ENCODE measurements at regions not wholly inside any gene's neighbourhood (a gene's known extent, or its start where the extent isn't known, plus 50 kb on each side); places are given as distances from the start of the nearest gene placed in this dataset.
A peak's percentile ranks its signal among the peaks of the same experiment; 100 is the strongest.

GRCh38 chr6:137415127-137415833 lies 78.9 kb downstream of the OLIG3 start:
- peak; percentile 75 for TF ChIP-seq CTCF (IDR thresholded peaks at IDR 0.05)
- peaks cover 6% of the 10 kb centered on the region for H3K4me1 ChIP-seq
- peak overlapping the region; percentile 47 for H3K4me3 ChIP-seq
- DNase-seq, result peak; percentile 68
- intact Hi-C loops (cut with DNase I), result no loop called here
- no peaks in the 10 kb centered on the region for H3K9me3 ChIP-seq
- no peaks in the 10 kb centered on the region for H3K36me3 ChIP-seq
- no peaks in the 10 kb centered on the region for H3K27me3 ChIP-seq
- peak overlapping the region; percentile 69 for H3K27ac ChIP-seq
- ATAC-seq, result peak; percentile 96

- ATAC-seq (no peak), DNase-seq (no peak)
- H3K27me3 ChIP-seq, result no peaks in the 10 kb centered on the region
- H3K4me1 ChIP-seq, result peaks cover 6% of the 10 kb centered on the region
- peak overlapping the region; percentile 47 for H3K4me3 ChIP-seq
- no peaks in the 10 kb centered on the region for H3K36me3 ChIP-seq
- peak overlapping the region; percentile 69 for H3K27ac ChIP-seq
- H3K9me3 ChIP-seq, result no peaks in the 10 kb centered on the region
- no peak for TF ChIP-seq CTCF (IDR thresholded peaks at IDR 0.05)
- intact Hi-C loops (cut with DNase I), result no loop called here
Measured at GRCh38 chr6:137414599-137414998, 79.6 kb downstream of the OLIG3 start.

GRCh38 chr6:137413482-137413881 lies 80.7 kb downstream of the OLIG3 start:
- ATAC-seq (no peak), DNase-seq (no peak)
- Histone ChIP-seq H3K27me3 (no peaks in the 10 kb centered on the region), H3K27ac (no peak overlapping the region), H3K4me3 (no peak overlapping the region), H3K36me3 (no peaks in the 10 kb centered on the region), H3K9me3 (no peaks in the 10 kb centered on the region), H3K4me1 (peaks cover 6% of the 10 kb centered on the region)
- no peak for TF ChIP-seq CTCF (IDR thresholded peaks at IDR 0.05)
- intact Hi-C loops (cut with DNase I), result no loop called here

- H3K36me3 ChIP-seq, result no peaks in the 10 kb centered on the region
- no peak overlapping the region for H3K27ac ChIP-seq
- DNase-seq, result no peak
- intact Hi-C loops (cut with DNase I), result no loop called here
- H3K9me3 ChIP-seq, result no peaks in the 10 kb centered on the region
- no peak for TF ChIP-seq CTCF (IDR thresholded peaks at IDR 0.05)
- ATAC-seq, result no peak
- H3K27me3 ChIP-seq, result no peaks in the 10 kb centered on the region
- H3K4me3 ChIP-seq, result no peak overlapping the region
- peaks cover 6% of the 10 kb centered on the region for H3K4me1 ChIP-seq
Measured at GRCh38 chr6:137412562-137412961, 81.6 kb downstream of the OLIG3 start.

- Histone ChIP-seq H3K36me3 (no peaks in the 10 kb centered on the region), H3K4me1 (no peaks in the 10 kb centered on the region), H3K4me3 (no peak overlapping the region), H3K9me3 (no peaks in the 10 kb centered on the region), H3K27ac (no peak overlapping the region), H3K27me3 (no peaks in the 10 kb centered on the region)
- no peak for ATAC-seq
- TF ChIP-seq CTCF (IDR thresholded peaks at IDR 0.05), result no peak
- no peak for DNase-seq
- intact Hi-C loops (cut with DNase I), result no loop called here
Measured at GRCh38 chr6:137409266-137409777, 84.9 kb downstream of the OLIG3 start.

Data from upper lobe of right lung (tissue), 1 donor.